Heart left ventricle (tissue), 16 donors: ENCODE measurements at regions not wholly inside any gene's neighbourhood (a gene's known extent, or its start where the extent isn't known, plus 50 kb on each side); places are given as distances from the start of the nearest gene placed in this dataset.
A peak's percentile ranks its signal among the peaks of the same experiment; 100 is the strongest.

ENCODE experiments used
- ATAC-seq, 4 donors: fragments of 200-7000 bp; cut with Tn5 transposase; one replicate each; pipeline ENCODE4 v1.9.1; 2020 to 2022; ENCODE audit warnings: moderate library complexity in 4 of 4, mild to moderate bottlenecking in 3 of 4, moderate number of reproducible peaks in 1 of 4
- DNase-seq, 5 donors: peaks; one replicate each; pipeline ENCODE4 v3.0.0-alpha.2; 2020
- H3K27ac ChIP-seq, 12 donors: fragments of 200-600 bp; sonication (generic) in 4 of 12; one replicate each; pipeline versions ENCODE4 v1.5.0 to v1.8.0; 2016 to 2022; ENCODE audit warnings: mild to moderate bottlenecking in 2 of 12
- H3K27me3 ChIP-seq, 9 donors: fragments of 200-600 bp; sonication (generic) in 2 of 9; one replicate each; pipeline versions ENCODE4 v1.5.1 to v1.8.0; 2016 to 2022; ENCODE audit warnings: mild to moderate bottlenecking in 3 of 9
- H3K36me3 ChIP-seq, 9 donors: fragments of 200-600 bp; sonication (generic) in 2 of 9; one replicate each; pipeline versions ENCODE4 v1.5.0 to v1.8.0; 2018 to 2022; ENCODE audit warnings: mild to moderate bottlenecking in 2 of 9
- H3K4me1 ChIP-seq, 12 donors: fragments of 200-600 bp; sonication (generic) in 4 of 12; one replicate each; pipeline versions ENCODE4 v1.5.0 to v1.8.0; 2016 to 2022; ENCODE audit warnings: mild to moderate bottlenecking in 3 of 12
- H3K4me3 ChIP-seq, 12 donors: fragments of 200-600 bp; sonication (generic) in 4 of 12; one replicate each; pipeline versions ENCODE4 v1.5.0 to v1.8.0; 2017 to 2022; ENCODE audit warnings: mild to moderate bottlenecking in 9 of 12, moderate library complexity in 4 of 12
- H3K9me3 ChIP-seq, 12 donors: fragments of 200-600 bp; sonication (generic) in 4 of 12; one replicate each; pipeline versions ENCODE4 v1.5.0 to v1.8.0; 2016 to 2022; ENCODE audit warnings: mild to moderate bottlenecking in 1 of 12
- CTCF ChIP-seq, 12 donors: fragments of 200-600 bp; sonication (generic) in 4 of 12; IDR thresholded peaks; one replicate each; pipeline versions ENCODE4 v1.5.0 to v1.8.0; 2018 to 2022; ENCODE audit warnings: antibody characterized with exemption in 12 of 12, mild to moderate bottlenecking in 5 of 12
- POLR2A ChIP-seq, 2 donors: fragments of 450-650 bp; IDR thresholded peaks; one replicate each; pipeline ENCODE4 v1.6.1; 2017; ENCODE audit warnings: antibody characterized with exemption in 2 of 2, mild to moderate bottlenecking in 2 of 2, moderate library complexity in 2 of 2
- WGBS, 4 donors: extraction: QIAGEN DNeasy Blood & Tissue Kit in 2 of 4; methylation state at CpG; one replicate each; pipeline versions ENCODE4 v1.1.5 to v1.1.7; 2013 to 2018; 5-methylcytosine and 5-hydroxymethylcytosine counted together
- intact Hi-C, 10 donors: fragments of 100-400 bp; cut with DNase I; formaldehyde crosslinking; loops; one replicate each; pipeline versions ENCODE4 v1.11.1 to v1.14.2; 2022
- donor health status: ischemic (EF 13 %, LVEDD 7.1; RV severe dilation, severe dysfunction).
- donor health status: healthy with polysubstance abuse.
- donor health status: DM: no; HTN: yes; CAD: no.
- donor health status: DM: no; HTN: no; CAD: no.
- donor health status: ischemic (EF 25% LVEDD 6.9; RV normal size, moderate dysfunction).
- donor health status: ischemic (EF 25% LVEDD 5.7; RV mildly dilated, moderate dysfunction).
- donor health status: healthy.
- donor health status: DM: yes; HTN: yes; CAD: no.
- donor health status: ischemic (EF 35%, LVEDD 5.7; RV mildly dilated, moderate dysfunction).
- donor health status: nonischemic (EF 11% LVEDD 7.7; RV severe dilation, severe dysfunction).
- donor health status: DM: yes; HTN: yes; CAD: no.
- donor health status: PGD.
- donor health status: ischemic (EF 29% LVEDD 5.4; RV normal size, mild dysfunction).
- donor health status: nonischemic (EF 23%, LVEDD 6.1; RV moderate dilation, normal function).

- 64 to 80% (median 77%) methylated on average over 3 of the region's 3 CpGs for WGBS, 4 donors
- H3K4me1 ChIP-seq: peaks cover 0 to 8% (median 0%) of the 10 kb centered on the region in 12 donors
- peak in 3 of 4 donors; percentile 57 to 71 (median 70) for ATAC-seq
- H3K36me3 ChIP-seq: no peaks in the 10 kb centered on the region
- H3K4me3 ChIP-seq: no peak overlapping the region
- no peak for DNase-seq
- no peak for TF ChIP-seq POLR2A (IDR thresholded peaks at IDR 0.05)
- peak in 11 of 12 donors; percentile 11 to 44 (median 30) for TF ChIP-seq CTCF (IDR thresholded peaks at IDR 0.05)
- peaks cover 0 to 67% (median 4%) of the 10 kb centered on the region in 12 donors for H3K9me3 ChIP-seq
- H3K27ac ChIP-seq: no peak overlapping the region
- no peaks in the 10 kb centered on the region for H3K27me3 ChIP-seq
- intact Hi-C loops: no loop called here
Measured at GRCh38 chr15:25136119-25136518, 181.3 kb downstream of the SNRPN start.

- Histone ChIP-seq H3K4me3 (no peak overlapping the region), H3K27ac (no peak overlapping the region), H3K9me3 (peaks cover 0 to 62% (median 4%) of the 10 kb centered on the region in 12 donors), H3K4me1 (peaks cover 0 to 8% (median 0%) of the 10 kb centered on the region in 12 donors), H3K27me3 (no peaks in the 10 kb centered on the region), H3K36me3 (no peaks in the 10 kb centered on the region)
- no peak for DNase-seq
- intact Hi-C loops: no loop called here
- no peak for TF ChIP-seq CTCF (IDR thresholded peaks at IDR 0.05)
- TF ChIP-seq POLR2A (IDR thresholded peaks at IDR 0.05): no peak
- no peak for ATAC-seq
- 60 to 65% (median 62%) methylated on average over 5 of the region's 5 CpGs for WGBS, 4 donors
Measured at GRCh38 chr15:25137013-25137412, 182.2 kb downstream of the SNRPN start.

GRCh38 chr15:25169318-25169717 is 214.5 kb downstream of the SNRPN start:
- TF ChIP-seq POLR2A (IDR thresholded peaks at IDR 0.05): no peak
- TF ChIP-seq CTCF (IDR thresholded peaks at IDR 0.05): no peak
- Histone ChIP-seq H3K27ac (no peak overlapping the region), H3K36me3 (no peaks in the 10 kb centered on the region), H3K9me3 (peaks cover 0 to 47% (median 21%) of the 10 kb centered on the region in 12 donors), H3K4me1 (no peaks in the 10 kb centered on the region), H3K27me3 (no peaks in the 10 kb centered on the region), H3K4me3 (no peak overlapping the region)
- intact Hi-C loops: no loop called here
- ATAC-seq (no peak), DNase-seq (peak in 3 of 5 donors; percentile 6 to 42 (median 8))
- WGBS, 4 donors: 87 to 96% (median 90%) methylated on average over 14 to 15 of the region's 15 CpGs

- peaks cover 0 to 48% (median 29%) of the 10 kb centered on the region in 12 donors for H3K9me3 ChIP-seq
- intact Hi-C loops: no loop called here
- peak in 3 of 5 donors; percentile 5 to 39 (median 13) for DNase-seq
Measured at GRCh38 chr15:25170113-25170731, 215.4 kb downstream of the SNRPN start.

More at GRCh38 chr15:25170113-25170731, 215.4 kb downstream of the SNRPN start:
- no peak for ATAC-seq
- no peak overlapping the region for H3K27ac ChIP-seq
- H3K4me3 ChIP-seq: no peak overlapping the region
- H3K36me3 ChIP-seq: no peaks in the 10 kb centered on the region
- TF ChIP-seq CTCF (IDR thresholded peaks at IDR 0.05): no peak
- TF ChIP-seq POLR2A (IDR thresholded peaks at IDR 0.05): no peak
- H3K4me1 ChIP-seq: no peaks in the 10 kb centered on the region
- no peaks in the 10 kb centered on the region for H3K27me3 ChIP-seq
- 74 to 85% (median 83%) methylated on average over 8 to 19 of the region's 19 CpGs for WGBS, 4 donors
